HFF-Myc (cell line): ENCODE measurements at regions not wholly inside any gene's neighbourhood (a gene's known extent, or its start where the extent isn't known, plus 50 kb on each side); places are given as distances from the start of the nearest gene placed in this dataset.
"Not testable (repeated sequence)": the region's sequence is repeated elsewhere in the genome, so short reads cannot be mapped to it uniquely, and the experiment has no call there.

Source experiments
- DNase-seq: peaks from one replicate; pipeline ENCODE4 v3.0.0-alpha.2; 2011; ENCODE audit warnings: low read depth; ENCODE audit errors: extremely low read depth
- H3K4me3 ChIP-seq: replicated peaks from 2 replicates; pipeline ENCODE4 v1.5.1; 2011; ENCODE audit warnings: low read depth, mild to moderate bottlenecking, control low read depth, low read length
- CTCF ChIP-seq: IDR thresholded peaks from 2 replicates; pipeline ENCODE4 v1.5.1; 2012; ENCODE audit warnings: mild to moderate bottlenecking, low read depth, low read length, control low read depth; ENCODE audit errors: missing control alignments

GRCh38 chr6:141824350-141824749 lies 308.4 kb upstream of the GJE1 start:
- no peak overlapping the region for H3K4me3 ChIP-seq
- TF ChIP-seq CTCF: no peak
- DNase-seq: no peak

GRCh38 chr6:141815039-141815438 lies 317.7 kb upstream of the GJE1 start:
- DNase-seq, H3K4me3 ChIP-seq: not testable (repeated sequence)

- no peak for TF ChIP-seq CTCF
- no peak overlapping the region for H3K4me3 ChIP-seq
- DNase-seq: peak; percentile 2
These were observed 322.8 kb upstream of the GJE1 start for GRCh38 chr6:141809901-141810300.

- no peak overlapping the region for H3K4me3 ChIP-seq
- no peak for DNase-seq
- no peak for TF ChIP-seq CTCF
These were observed 324.1 kb upstream of the GJE1 start for GRCh38 chr6:141808662-141809061.

GRCh38 chr6:141800973-141801372 lies 331.8 kb upstream of the GJE1 start:
- DNase-seq, H3K4me3 ChIP-seq: not testable (repeated sequence)

GRCh38 chr6:141790921-141791320 lies 341.8 kb upstream of the GJE1 start:
- no peak for DNase-seq
- no peak overlapping the region for H3K4me3 ChIP-seq
- no peak for TF ChIP-seq CTCF

- TF ChIP-seq CTCF: no peak
- no peak for DNase-seq
- no peak overlapping the region for H3K4me3 ChIP-seq
These were observed 344.6 kb upstream of the GJE1 start for GRCh38 chr6:141788096-141788495.

GRCh38 chr6:141783585-141783984 lies 349.1 kb upstream of the GJE1 start:
- DNase-seq: no peak
- no peak overlapping the region for H3K4me3 ChIP-seq
- no peak for TF ChIP-seq CTCF
